Neural progenitor cell (in vitro differentiated cells): ENCODE measurements at regions not wholly inside any gene's neighbourhood (a gene's known extent, or its start where the extent isn't known, plus 50 kb on each side); places are given as distances from the start of the nearest gene placed in this dataset.

Source experiments
- DNase-seq: peaks from one replicate; pipeline ENCODE4 v3.0.0-alpha.2; 2016; ENCODE audit warnings: low spot score
- H2AFZ ChIP-seq: fragments of 200-600 bp; sonication (generic); replicated peaks from 2 replicates; pipeline ENCODE4 v1.6.1; 2016; ENCODE audit warnings: antibody characterized with exemption
- H3F3A ChIP-seq: fragments of 200-600 bp; sonication (generic); 2 replicates; pipeline ENCODE4 v1.6.1; 2016; ENCODE audit warnings: antibody characterized with exemption, low read depth
- H3K27ac ChIP-seq: fragments of 200-600 bp; sonication (generic); 2 replicates; pipeline ENCODE4 v1.5.1; 2016; ENCODE audit warnings: mild to moderate bottlenecking
- H3K27me3 ChIP-seq: fragments of 200-600 bp; sonication (generic); 2 replicates; pipeline ENCODE4 v1.6.1; 2016; ENCODE audit warnings: mild to moderate bottlenecking, moderate library complexity
- H3K36me3 ChIP-seq: fragments of 200-600 bp; sonication (generic); 2 replicates; pipeline ENCODE4 v1.5.1; 2016
- H3K4me1 ChIP-seq: fragments of 200-600 bp; sonication (generic); 2 replicates; pipeline ENCODE4 v1.6.1; 2016; ENCODE audit warnings: mixed run types
- H3K4me2 ChIP-seq: fragments of 200-600 bp; sonication (generic); 2 replicates; pipeline ENCODE4 v1.6.1; 2016
- H3K4me3 ChIP-seq: fragments of 200-600 bp; sonication (generic); 2 replicates; pipeline ENCODE4 v1.5.1; 2016
- H3K79me2 ChIP-seq: fragments of 200-600 bp; sonication (generic); 2 replicates; pipeline ENCODE4 v1.6.1; 2016; ENCODE audit warnings: low read depth
- H3K9ac ChIP-seq: fragments of 200-600 bp; sonication (generic); 2 replicates; pipeline ENCODE4 v1.6.1; 2016
- H3K9me3 ChIP-seq: fragments of 200-600 bp; sonication (generic); 2 replicates; pipeline ENCODE4 v1.5.1; 2016; ENCODE audit warnings: low read depth
- H4K20me1 ChIP-seq: fragments of 200-600 bp; sonication (generic); 2 replicates; pipeline ENCODE4 v1.6.1; 2016; ENCODE audit warnings: low read depth
- H3K27ac Mint-ChIP-seq: 3 replicates; pipeline ENCODE4 v1.8.0; 2021; ENCODE audit warnings: mixed read lengths
- H3K27me3 Mint-ChIP-seq: 2 replicates; pipeline ENCODE4 v1.8.0; 2022; ENCODE audit warnings: low read depth, mild to moderate bottlenecking, inconsistent platforms, moderate library complexity, mixed read lengths; ENCODE audit not compliant: insufficient read depth
- H3K36me3 Mint-ChIP-seq: 3 replicates; pipeline ENCODE4 v1.8.0; 2021; ENCODE audit warnings: mixed read lengths
- H3K4me1 Mint-ChIP-seq: 3 replicates; pipeline ENCODE4 v1.8.0; 2021; ENCODE audit warnings: mixed read lengths
- H3K4me3 Mint-ChIP-seq: 3 replicates; pipeline ENCODE4 v1.8.0; 2021; ENCODE audit warnings: mild to moderate bottlenecking, moderate library complexity, mixed read lengths
- H3K9me3 Mint-ChIP-seq: 3 replicates; pipeline ENCODE4 v1.8.0; 2020; ENCODE audit warnings: mixed read lengths
- CTCF ChIP-seq: fragments of 200-600 bp; sonication (generic); IDR thresholded peaks from 2 replicates; pipeline ENCODE4 v1.5.1; 2017; ENCODE audit warnings: antibody characterized with exemption, mild to moderate bottlenecking
- EZH2 ChIP-seq: fragments of 200-600 bp; sonication (generic); IDR thresholded peaks from 2 replicates; pipeline ENCODE4 v1.6.1; 2017; ENCODE audit warnings: antibody characterized with exemption, mild to moderate bottlenecking, moderate library complexity
- EZH2phosphoT487 ChIP-seq: fragments of 200-600 bp; sonication (generic); IDR thresholded peaks from 2 replicates; pipeline ENCODE4 v1.6.1; 2017; ENCODE audit warnings: antibody characterized with exemption

GRCh38 chr2:175282300-175282699, 100.8 kb upstream of the ATP5MC3 start:
- DNase-seq: peak; percentile 2
- Mint-ChIP-seq H3K27ac (no peak overlapping the region), H3K4me1 (peaks cover 8% of the 10 kb centered on the region), H3K27me3 (no peaks in the 10 kb centered on the region), H3K4me3 (no peak overlapping the region), H3K9me3 (no peaks in the 10 kb centered on the region), H3K36me3 (no peaks in the 10 kb centered on the region)
- no peaks in the 10 kb centered on the region for H3K4me1 ChIP-seq
- peak overlapping the region; percentile 88 for H2AFZ ChIP-seq
- H3F3A ChIP-seq: no peaks in the 10 kb centered on the region
- no peak overlapping the region for H3K4me2 ChIP-seq
- no peaks in the 10 kb centered on the region for H3K79me2 ChIP-seq
- no peak overlapping the region for H3K4me3 ChIP-seq
- TF ChIP-seq CTCF (peak; percentile 56), EZH2 (no peak), EZH2phosphoT487 (no peak)
- H3K27ac ChIP-seq: no peak overlapping the region
- no peaks in the 10 kb centered on the region for H3K36me3 ChIP-seq
- H3K27me3 ChIP-seq: no peaks in the 10 kb centered on the region
- H3K9ac ChIP-seq: no peak overlapping the region
- no peaks in the 10 kb centered on the region for H3K9me3 ChIP-seq
- H4K20me1 ChIP-seq: no peaks in the 10 kb centered on the region

GRCh38 chr2:175277772-175278171, 96.3 kb upstream of the ATP5MC3 start:
- no peaks in the 10 kb centered on the region for H3K79me2 ChIP-seq
- Mint-ChIP-seq H3K36me3 (no peaks in the 10 kb centered on the region), H3K27ac (no peak overlapping the region), H3K4me3 (no peak overlapping the region), H3K9me3 (no peaks in the 10 kb centered on the region), H3K4me1 (peaks cover 7% of the 10 kb centered on the region), H3K27me3 (no peaks in the 10 kb centered on the region)
- no peak overlapping the region for H3K4me3 ChIP-seq
- H3F3A ChIP-seq: no peaks in the 10 kb centered on the region
- H3K9ac ChIP-seq: no peak overlapping the region
- no peaks in the 10 kb centered on the region for H3K4me1 ChIP-seq
- no peak overlapping the region for H3K27ac ChIP-seq
- H2AFZ ChIP-seq: no peak overlapping the region
- H3K9me3 ChIP-seq: no peaks in the 10 kb centered on the region
- TF ChIP-seq EZH2: no peak
- no peak for TF ChIP-seq CTCF
- TF ChIP-seq EZH2phosphoT487: no peak
- H3K36me3 ChIP-seq: no peaks in the 10 kb centered on the region
- no peaks in the 10 kb centered on the region for H4K20me1 ChIP-seq
- DNase-seq: no peak
- no peaks in the 10 kb centered on the region for H3K27me3 ChIP-seq
- H3K4me2 ChIP-seq: no peak overlapping the region

- TF ChIP-seq CTCF (no peak), EZH2 (no peak), EZH2phosphoT487 (no peak)
- H2AFZ ChIP-seq: no peak overlapping the region
- H3K9ac ChIP-seq: no peak overlapping the region
- H3K36me3 ChIP-seq: no peaks in the 10 kb centered on the region
- H3F3A ChIP-seq: no peaks in the 10 kb centered on the region
- H3K36me3 Mint-ChIP-seq: no peaks in the 10 kb centered on the region
- H3K4me1 Mint-ChIP-seq: peaks cover 5% of the 10 kb centered on the region
- no peaks in the 10 kb centered on the region for H3K27me3 ChIP-seq
- H3K27ac Mint-ChIP-seq: no peak overlapping the region
- H3K4me3 ChIP-seq: no peak overlapping the region
- H3K27me3 Mint-ChIP-seq: no peaks in the 10 kb centered on the region
- H3K4me3 Mint-ChIP-seq: no peak overlapping the region
- no peaks in the 10 kb centered on the region for H3K79me2 ChIP-seq
- no peak for DNase-seq
- no peak overlapping the region for H3K4me2 ChIP-seq
- no peaks in the 10 kb centered on the region for H3K9me3 ChIP-seq
- H4K20me1 ChIP-seq: no peaks in the 10 kb centered on the region
- H3K4me1 ChIP-seq: no peaks in the 10 kb centered on the region
- no peak overlapping the region for H3K27ac ChIP-seq
- no peaks in the 10 kb centered on the region for H3K9me3 Mint-ChIP-seq
Measured at GRCh38 chr2:175275539-175275938, 94.0 kb upstream of the ATP5MC3 start.

- H3K4me3 Mint-ChIP-seq: no peak overlapping the region
- H3K4me1 Mint-ChIP-seq: peaks cover 1% of the 10 kb centered on the region
- no peaks in the 10 kb centered on the region for H3K27me3 Mint-ChIP-seq
- Histone ChIP-seq H3F3A (no peaks in the 10 kb centered on the region), H3K9me3 (no peaks in the 10 kb centered on the region), H3K4me3 (no peak overlapping the region), H3K27me3 (no peaks in the 10 kb centered on the region), H4K20me1 (no peaks in the 10 kb centered on the region), H2AFZ (no peak overlapping the region), H3K36me3 (no peaks in the 10 kb centered on the region), H3K9ac (no peak overlapping the region), H3K79me2 (no peaks in the 10 kb centered on the region), H3K27ac (no peak overlapping the region), H3K4me2 (no peak overlapping the region), H3K4me1 (no peaks in the 10 kb centered on the region)
- H3K27ac Mint-ChIP-seq: no peak overlapping the region
- no peak for DNase-seq
- no peaks in the 10 kb centered on the region for H3K36me3 Mint-ChIP-seq
- H3K9me3 Mint-ChIP-seq: peaks cover 7% of the 10 kb centered on the region
- TF ChIP-seq EZH2 (no peak), EZH2phosphoT487 (no peak), CTCF (no peak)
Measured at GRCh38 chr2:175259164-175259563, 77.7 kb upstream of the ATP5MC3 start.
